ENCODE measurements at regions not wholly inside any gene's neighbourhood (a gene's known extent, or its start where the extent isn't known, plus 50 kb on each side); places are given as distances from the start of the nearest gene placed in this dataset.

DNA sequence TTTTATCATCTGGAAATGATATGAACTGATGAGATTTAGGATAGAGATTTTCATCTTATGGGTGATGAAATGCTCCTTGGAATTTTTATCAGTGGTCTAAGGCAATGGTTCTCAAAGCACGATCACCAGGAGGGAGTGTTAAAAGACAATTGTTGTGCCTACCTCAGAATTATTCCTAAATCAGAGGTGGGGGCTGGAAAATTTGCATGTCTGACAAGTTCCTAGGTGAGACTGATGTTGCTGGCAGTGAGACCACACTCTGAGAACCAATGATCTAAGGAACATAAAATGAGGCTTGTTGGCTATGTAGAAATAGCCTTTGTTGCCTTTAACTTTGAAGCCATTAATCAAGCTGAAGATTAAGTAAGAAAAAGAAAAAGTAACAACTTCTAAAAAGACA is 416.6 kb upstream of the AZI2 start:
- DNase-seq (ENCODE audit: low spot score in 2 of 2): no peak
- H3K4me3 ChIP-seq (ENCODE audit: low read depth, poor library complexity, severe bottlenecking): no peak overlapping the region
- WGBS, 2 donors: 71 to 73% methylated on average over 1 of the region's 1 CpG
- intact Hi-C loops (cut with DNase I; ENCODE audit: low total_unique reads): no loop called here
- TF ChIP-seq, protein P1, sequence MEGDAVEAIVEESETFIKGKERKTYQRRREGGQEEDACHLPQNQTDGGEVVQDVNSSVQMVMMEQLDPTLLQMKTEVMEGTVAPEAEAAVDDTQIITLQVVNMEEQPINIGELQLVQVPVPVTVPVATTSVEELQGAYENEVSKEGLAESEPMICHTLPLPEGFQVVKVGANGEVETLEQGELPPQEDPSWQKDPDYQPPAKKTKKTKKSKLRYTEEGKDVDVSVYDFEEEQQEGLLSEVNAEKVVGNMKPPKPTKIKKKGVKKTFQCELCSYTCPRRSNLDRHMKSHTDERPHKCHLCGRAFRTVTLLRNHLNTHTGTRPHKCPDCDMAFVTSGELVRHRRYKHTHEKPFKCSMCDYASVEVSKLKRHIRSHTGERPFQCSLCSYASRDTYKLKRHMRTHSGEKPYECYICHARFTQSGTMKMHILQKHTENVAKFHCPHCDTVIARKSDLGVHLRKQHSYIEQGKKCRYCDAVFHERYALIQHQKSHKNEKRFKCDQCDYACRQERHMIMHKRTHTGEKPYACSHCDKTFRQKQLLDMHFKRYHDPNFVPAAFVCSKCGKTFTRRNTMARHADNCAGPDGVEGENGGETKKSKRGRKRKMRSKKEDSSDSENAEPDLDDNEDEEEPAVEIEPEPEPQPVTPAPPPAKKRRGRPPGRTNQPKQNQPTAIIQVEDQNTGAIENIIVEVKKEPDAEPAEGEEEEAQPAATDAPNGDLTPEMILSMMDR (IDR thresholded peaks at IDR 0.05): no peak
- TF ChIP-seq POLR2A (IDR thresholded peaks at IDR 0.05): no peak

DNA sequence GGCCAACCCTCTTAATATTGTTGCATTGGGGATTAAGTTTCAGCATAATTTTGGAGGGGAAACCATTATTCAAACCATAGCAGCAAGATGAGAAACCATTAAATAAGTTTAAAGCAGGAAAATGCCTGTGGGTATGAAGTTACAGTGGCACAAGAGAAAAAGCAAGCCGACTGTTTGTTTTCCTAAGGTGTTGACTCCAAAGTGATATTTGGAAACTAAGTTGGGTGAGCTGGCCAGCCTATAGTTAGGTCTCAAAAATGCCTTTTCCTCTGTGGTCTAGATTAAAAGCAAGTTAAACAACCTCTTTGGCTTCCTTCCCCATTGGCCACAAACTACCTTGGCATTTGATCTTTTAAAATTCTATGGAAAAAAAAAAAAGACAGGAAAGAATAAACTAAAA is 419.8 kb upstream of the AZI2 start:
- 23 to 39% methylated on average over 1 of the region's 1 CpG for WGBS, 2 donors
- intact Hi-C loops (cut with DNase I; ENCODE audit: low total_unique reads): no loop called here
- no peak for TF ChIP-seq POLR2A (IDR thresholded peaks at IDR 0.05)
- H3K4me3 ChIP-seq (ENCODE audit: low read depth, poor library complexity, severe bottlenecking): no peak overlapping the region
- no peak for DNase-seq (ENCODE audit: low spot score in 2 of 2)

DNA sequence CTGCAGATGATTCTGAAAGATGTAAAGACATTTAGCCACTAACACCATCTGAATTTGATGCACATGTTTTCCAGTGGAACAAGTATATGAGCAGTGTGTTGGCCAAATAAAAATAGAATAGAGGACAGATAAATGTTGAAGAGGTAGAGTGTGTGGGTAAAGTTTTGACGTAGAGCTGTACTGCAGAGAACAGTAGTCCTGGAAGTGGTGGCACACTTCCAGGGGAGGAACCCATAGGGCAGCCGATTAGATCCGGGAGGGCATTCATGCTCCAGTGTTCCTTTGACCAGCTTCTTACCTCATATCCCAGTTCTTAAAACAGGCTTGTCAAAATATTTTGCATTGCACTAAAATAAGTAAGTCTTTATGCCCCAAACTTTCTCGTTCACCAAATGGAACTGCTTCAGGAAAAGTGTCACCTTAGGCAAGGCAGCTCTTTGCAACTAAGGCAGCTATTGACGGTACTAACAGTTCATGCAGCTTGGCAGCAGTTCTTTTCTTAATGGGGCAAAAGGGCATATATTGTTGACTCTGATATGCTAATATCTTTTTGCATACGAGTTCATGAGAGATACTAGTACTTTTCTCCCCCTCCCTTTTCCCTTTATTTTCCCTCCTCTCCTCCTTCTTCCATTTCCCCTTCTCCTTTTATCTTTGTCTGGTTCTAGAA is 429.3 kb upstream of the AZI2 start:
- intact Hi-C loops (cut with DNase I; ENCODE audit: low total_unique reads): no loop called here
- DNase-seq (ENCODE audit: low spot score in 2 of 2): no peak
- no peak overlapping the region for H3K4me3 ChIP-seq (ENCODE audit: low read depth, poor library complexity, severe bottlenecking)
- WGBS, 2 donors: 82 to 83% methylated on average over 6 of the region's 6 CpGs
- TF ChIP-seq POLR2A (IDR thresholded peaks at IDR 0.05): no peak
- TF ChIP-seq, protein P1 (IDR thresholded peaks at IDR 0.05): no peak

DNA sequence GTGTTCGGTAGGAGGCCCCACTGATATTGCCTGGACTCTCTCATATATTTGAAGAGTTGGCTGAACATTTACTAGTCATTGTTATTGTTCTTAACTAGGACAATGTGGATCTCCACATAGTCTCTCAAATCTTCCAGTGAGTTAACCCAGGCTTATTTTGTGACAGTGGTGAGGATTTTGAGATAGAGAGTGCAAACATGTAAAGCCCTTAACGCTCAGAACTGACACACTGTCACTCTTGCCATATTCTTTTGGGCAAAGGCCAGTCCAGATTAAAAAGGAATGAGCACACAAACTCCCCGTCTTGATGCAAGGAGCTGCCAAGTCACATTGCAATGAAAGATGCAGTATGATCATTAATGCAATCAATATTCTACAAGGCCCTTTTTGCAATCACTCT is 431.9 kb upstream of the AZI2 start:
- intact Hi-C loops (cut with DNase I; ENCODE audit: low total_unique reads): no loop called here
- DNase-seq (ENCODE audit: low spot score in 2 of 2): no peak

DNA sequence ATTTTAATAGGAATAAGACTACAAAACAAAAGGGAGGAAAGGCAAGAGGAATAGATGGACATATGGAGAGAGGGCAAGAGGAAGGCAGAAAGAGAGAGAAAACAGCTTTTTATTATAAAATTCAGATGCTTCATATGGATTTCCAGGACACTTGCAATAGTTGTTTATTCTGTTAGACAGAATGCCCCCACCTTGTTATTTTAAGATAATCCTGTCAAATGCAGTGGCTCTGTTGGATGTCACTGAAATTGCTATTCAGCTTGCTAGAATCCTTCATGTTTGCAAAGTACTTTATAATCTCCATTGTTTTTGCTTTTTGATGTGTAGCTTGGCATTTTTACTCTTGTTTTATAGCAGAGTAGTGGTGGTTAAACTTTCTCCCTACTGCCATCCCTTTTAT is 432.4 kb upstream of the AZI2 start:
- intact Hi-C loops (cut with DNase I; ENCODE audit: low total_unique reads): no loop called here
- no peak for DNase-seq (ENCODE audit: low spot score in 2 of 2)
- no peak overlapping the region for H3K4me3 ChIP-seq (ENCODE audit: low read depth, poor library complexity, severe bottlenecking)
- no peak for TF ChIP-seq POLR2A (IDR thresholded peaks at IDR 0.05)
- TF ChIP-seq, protein P1 (IDR thresholded peaks at IDR 0.05): no peak

More for the DNA sequence above, 431.9 kb upstream of the AZI2 start:
- no peak overlapping the region for H3K4me3 ChIP-seq (ENCODE audit: low read depth, poor library complexity, severe bottlenecking)
- WGBS, 2 donors: 58 to 68% methylated on average over 3 of the region's 3 CpGs
- TF ChIP-seq POLR2A (IDR thresholded peaks at IDR 0.05): no peak
- TF ChIP-seq, protein P1 (IDR thresholded peaks at IDR 0.05): no peak

DNA sequence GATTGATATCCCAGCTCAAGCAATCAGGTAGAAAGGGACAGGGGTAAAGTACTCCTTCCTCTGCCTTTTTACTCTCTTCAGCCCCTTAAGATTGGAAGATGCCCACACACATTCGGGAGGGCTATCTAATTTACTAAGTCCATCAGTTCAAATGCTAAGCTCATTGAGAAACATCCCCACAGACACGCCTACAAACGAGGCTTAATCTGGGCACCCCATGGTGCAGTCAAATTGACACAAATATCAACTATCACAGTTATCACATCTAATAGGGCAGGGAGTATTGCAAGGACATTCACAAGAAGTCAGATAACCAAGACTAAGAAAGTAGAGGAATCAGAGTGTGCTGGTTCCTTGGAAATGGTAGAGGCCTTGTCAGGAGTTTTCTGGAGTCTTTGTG is 437.8 kb upstream of the AZI2 start:
- no peak for DNase-seq (ENCODE audit: low spot score in 2 of 2)
- TF ChIP-seq, protein P1 (IDR thresholded peaks at IDR 0.05): no peak
- no peak for TF ChIP-seq POLR2A (IDR thresholded peaks at IDR 0.05)
- 87 to 90% methylated on average over 3 of the region's 3 CpGs for WGBS, 2 donors
- H3K4me3 ChIP-seq (ENCODE audit: low read depth, poor library complexity, severe bottlenecking): no peak overlapping the region
- intact Hi-C loops (cut with DNase I; ENCODE audit: low total_unique reads): no loop called here

All from lower leg skin (tissue), 4 donors.